CD4-positive, alpha-beta T cell treated with Interleukin-21 for 1 hour (primary cell): ENCODE measurements at regions not wholly inside any gene's neighbourhood (a gene's known extent, or its start where the extent isn't known, plus 50 kb on each side); places are given as distances from the start of the nearest gene placed in this dataset.

Experiments
- DNase-seq: peaks from one replicate; pipeline ENCODE4 v3.0.0-alpha.2; 2020

GRCh38 chr12:14284184-14284722 lies 81.2 kb upstream of the ATF7IP start:
- no peak for DNase-seq

- no peak for DNase-seq
Observed at GRCh38 chr12:14289601-14290000, 75.9 kb upstream of the ATF7IP start.

GRCh38 chr12:14290951-14291350 lies 74.5 kb upstream of the ATF7IP start:
- DNase-seq, result no peak

GRCh38 chr12:14303661-14304155 lies 61.8 kb upstream of the ATF7IP start:
- DNase-seq, result no peak

GRCh38 chr12:14307004-14307403 lies 58.5 kb upstream of the ATF7IP start:
- no peak for DNase-seq

- DNase-seq, result no peak
Observed at GRCh38 chr12:14308516-14308915, 57.0 kb upstream of the ATF7IP start.

- DNase-seq, result no peak
Observed at GRCh38 chr12:14310866-14311265, 54.6 kb upstream of the ATF7IP start.

GRCh38 chr12:14313379-14314138 lies 51.9 kb upstream of the ATF7IP start:
- DNase-seq, result no peak

GRCh38 chr12:14314801-14315200 lies 50.7 kb upstream of the ATF7IP start:
- DNase-seq, result peak; percentile 3

GRCh38 chr12:14315501-14315900 lies 50.0 kb upstream of the ATF7IP start:
- DNase-seq, result no peak
